PC-3 (cell line): ENCODE measurements at regions not wholly inside any gene's neighbourhood (a gene's known extent, or its start where the extent isn't known, plus 50 kb on each side); places are given as distances from the start of the nearest gene placed in this dataset.
"Not testable (repeated sequence)": the region's sequence is repeated elsewhere in the genome, so short reads cannot be mapped to it uniquely, and the experiment has no call there.

Experiments used
- ATAC-seq: fragments of 200-7000 bp; cut with Tn5 transposase; 2 replicates; pipeline ENCODE4 v1.9.1; 2020; ENCODE audit warnings: mild to moderate bottlenecking, moderate library complexity
- BruUV-seq: library from RNA; stranded (reverse); fragments of 400-500 nt; replicated peaks from 2 replicates; lab custom pipeline; 2021; lab: Mats Ljungman, UMichigan
- CTCF ChIA-PET: fragments of 300-600 bp; sonication (Branson Sonifier 250); formaldehyde crosslinking; loops from one replicate; lab custom pipeline; 2022; ENCODE audit warnings: antibody characterized with exemption; lab: Charles Lee
- POLR2A ChIA-PET: fragments of 300-600 bp; sonication (Branson Sonifier 250); formaldehyde crosslinking; loops from one replicate; lab custom pipeline; 2022; ENCODE audit warnings: antibody characterized with exemption; ENCODE audit not compliant: unreplicated experiment; lab: Charles Lee
- DNase-seq: peaks from one replicate; pipeline ENCODE4 v3.0.0-alpha.2; 2015
- H2AFZ ChIP-seq: fragments of 300-600 bp; sonication (generic); 2 replicates; pipeline ENCODE4 v1.6.0; 2016; ENCODE audit warnings: antibody characterized with exemption, low read length
- H3F3A ChIP-seq: fragments of 300-600 bp; sonication (generic); one replicate; pipeline ENCODE4 v1.6.0; 2017; ENCODE audit warnings: antibody characterized with exemption, low read length, control low read depth, mild to moderate bottlenecking; ENCODE audit not compliant: unreplicated experiment
- H3K27ac ChIP-seq: fragments of 300-600 bp; sonication (generic); 2 replicates; pipeline ENCODE4 v1.5.1; 2016; ENCODE audit warnings: mild to moderate bottlenecking, low read length
- H3K27me3 ChIP-seq: fragments of 300-600 bp; sonication (generic); 2 replicates; pipeline ENCODE4 v1.6.1; 2016; ENCODE audit warnings: low read length, mixed read lengths
- H3K36me3 ChIP-seq: fragments of 300-600 bp; sonication (generic); 2 replicates; pipeline ENCODE4 v1.6.1; 2016; ENCODE audit warnings: low read depth, mixed run types, low read length, mixed read lengths
- H3K4me1 ChIP-seq: fragments of 300-600 bp; sonication (generic); 2 replicates; pipeline ENCODE4 v1.5.1; 2016; ENCODE audit warnings: low read length; ENCODE audit not compliant: insufficient read depth
- H3K4me2 ChIP-seq: fragments of 300-600 bp; sonication (generic); 2 replicates; pipeline ENCODE4 v1.6.0; 2016; ENCODE audit warnings: low read length
- H3K4me3 ChIP-seq: fragments of 300-600 bp; sonication (generic); 2 replicates; pipeline ENCODE4 v1.5.1; 2016; ENCODE audit warnings: mild to moderate bottlenecking, low read length, mixed read lengths
- H3K79me2 ChIP-seq: fragments of 300-600 bp; sonication (generic); 2 replicates; pipeline ENCODE4 v1.6.1; 2017; ENCODE audit warnings: low read length, mixed read lengths
- H3K9ac ChIP-seq: fragments of 300-600 bp; sonication (generic); 2 replicates; pipeline ENCODE4 v1.6.0; 2016; ENCODE audit warnings: mild to moderate bottlenecking, low read length
- H3K9me2 ChIP-seq: fragments of 300-600 bp; sonication (generic); replicated peaks from 2 replicates; pipeline ENCODE4 v1.6.1; 2016; ENCODE audit warnings: mixed run types, low read length, mixed read lengths
- H3K9me3 ChIP-seq: fragments of 300-600 bp; sonication (generic); 2 replicates; pipeline ENCODE4 v1.6.1; 2016; ENCODE audit warnings: low read length, mixed read lengths
- H4K20me1 ChIP-seq: fragments of 300-600 bp; sonication (generic); 2 replicates; pipeline ENCODE4 v1.6.1; 2016; ENCODE audit warnings: low read length, mixed read lengths
- CTCF ChIP-seq: fragments of 300-600 bp; sonication (generic); conservative IDR thresholded peaks from 2 replicates; pipeline ENCODE4 v1.5.1; 2017; ENCODE audit warnings: antibody characterized with exemption, low read depth, mild to moderate bottlenecking, low read length
- EZH2 ChIP-seq: fragments of 300-600 bp; sonication (generic); IDR thresholded peaks from one replicate; pipeline ENCODE4 v1.6.1; 2017; ENCODE audit warnings: antibody characterized with exemption, mild to moderate bottlenecking, low read length; ENCODE audit not compliant: unreplicated experiment
- EZH2phosphoT487 ChIP-seq: fragments of 300-600 bp; sonication (generic); IDR thresholded peaks from 2 replicates; pipeline ENCODE4 v1.6.1; 2018; ENCODE audit warnings: mild to moderate bottlenecking, antibody characterized with exemption, low read length, borderline replicate concordance
- intact Hi-C: fragments of 100-400 bp; cut with micrococcal nuclease; formaldehyde crosslinking; loops from 2 replicates; pipeline ENCODE4 v1.9.0; 2023

DNA sequence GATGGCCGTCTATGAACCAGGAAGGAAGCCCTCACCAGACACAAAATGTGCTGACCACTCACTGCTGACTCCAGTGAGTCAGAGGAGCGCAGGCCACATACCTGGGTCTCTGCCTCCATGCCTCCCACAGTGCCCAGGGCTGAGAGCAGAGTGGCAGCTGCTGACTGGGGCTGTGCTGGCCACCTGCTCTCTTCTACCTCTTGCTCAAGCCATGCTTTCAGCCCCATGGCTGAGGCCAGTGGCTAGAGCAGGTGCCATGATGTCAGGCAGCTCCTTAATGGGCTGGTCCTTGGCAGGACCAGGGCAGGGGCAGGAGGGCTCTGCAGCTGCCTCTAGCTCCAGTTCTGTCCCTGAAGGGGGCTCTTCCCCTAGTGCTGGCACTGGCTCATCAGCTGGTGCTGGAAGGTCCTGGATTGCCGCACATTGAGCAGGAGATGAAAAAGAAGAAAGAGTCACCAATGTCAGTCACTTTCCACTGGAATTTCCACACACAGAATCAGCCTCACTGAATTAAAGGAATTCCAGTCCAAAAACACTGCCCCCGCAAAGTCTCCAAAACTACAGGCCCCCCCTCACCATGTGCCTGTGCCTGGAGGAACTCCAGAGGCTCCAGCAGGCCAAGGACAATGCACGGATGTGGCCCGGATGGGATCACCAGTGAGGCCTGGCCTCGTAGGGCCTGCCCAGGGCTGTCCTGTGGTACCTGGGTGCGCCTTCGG lies 86.4 kb downstream of the GGTLC2 start:
- no peaks in the 10 kb centered on the region for H3K36me3 ChIP-seq
- H4K20me1 ChIP-seq = no peaks in the 10 kb centered on the region
- H3F3A ChIP-seq = no peaks in the 10 kb centered on the region
- DNase-seq (no peak), ATAC-seq (no peak)
- no peak overlapping the region for H3K27ac ChIP-seq
- H3K4me1 ChIP-seq = peaks cover 6% of the 10 kb centered on the region
- H3K9me3 ChIP-seq = no peaks in the 10 kb centered on the region
- H3K9ac ChIP-seq = no peak overlapping the region
- CTCF ChIA-PET = no interaction called here
- TF ChIP-seq EZH2 (no peak), CTCF (no peak), EZH2phosphoT487 (no peak)
- no TSS peak for BruUV-seq
- no peaks in the 10 kb centered on the region for H3K27me3 ChIP-seq
- H3K79me2 ChIP-seq = no peaks in the 10 kb centered on the region
- H2AFZ ChIP-seq = no peak overlapping the region
- H3K4me3 ChIP-seq = no peak overlapping the region
- intact Hi-C loops = no loop called here
- H3K4me2 ChIP-seq = no peak overlapping the region
- H3K9me2 ChIP-seq = no peaks in the 10 kb centered on the region
- POLR2A ChIA-PET = no interaction called here

- TF ChIP-seq EZH2 (no peak), CTCF (no peak), EZH2phosphoT487 (no peak)
- Histone ChIP-seq H3K27me3 (no peaks in the 10 kb centered on the region), H3K9me2 (no peaks in the 10 kb centered on the region), H3K4me1 (peaks cover 6% of the 10 kb centered on the region), H3F3A (no peaks in the 10 kb centered on the region), H3K9ac (no peak overlapping the region), H3K9me3 (no peaks in the 10 kb centered on the region), H3K36me3 (no peaks in the 10 kb centered on the region), H3K79me2 (no peaks in the 10 kb centered on the region), H4K20me1 (no peaks in the 10 kb centered on the region), H3K4me3 (no peak overlapping the region), H2AFZ (no peak overlapping the region), H3K27ac (no peak overlapping the region), H3K4me2 (no peak overlapping the region)
- no peak for DNase-seq
- intact Hi-C loops = no loop called here
- no peak for ATAC-seq
- no TSS peak for BruUV-seq
- ChIA-PET CTCF (no interaction called here), POLR2A (no interaction called here)
Observed at GRCh38 chr22:22731374-22731676, 86.9 kb downstream of the GGTLC2 start.

GRCh38 chr22:22733006-22733405 lies 88.6 kb downstream of the GGTLC2 start:
- H3K9ac ChIP-seq, H3K4me1 ChIP-seq, H3F3A ChIP-seq, H2AFZ ChIP-seq, H3K27me3 ChIP-seq, H3K27ac ChIP-seq, H3K36me3 ChIP-seq, H3K9me3 ChIP-seq, BruUV-seq, H3K4me3 ChIP-seq, H3K79me2 ChIP-seq, ATAC-seq, H3K9me2 ChIP-seq, CTCF ChIA-PET, DNase-seq, H4K20me1 ChIP-seq, intact Hi-C loops, H3K4me2 ChIP-seq: not testable (repeated sequence)
- POLR2A ChIA-PET = interaction anchor here (0.6 kb wide), 1 partner anchor 1161 kb away, joined by 3 read pairs; the partner anchor contains the start of gene MIF
